Left renal cortex interstitium (tissue), 4 donors: ENCODE measurements at regions not wholly inside any gene's neighbourhood (a gene's known extent, or its start where the extent isn't known, plus 50 kb on each side); places are given as distances from the start of the nearest gene placed in this dataset.
"Not testable (repeated sequence)": the region's sequence is repeated elsewhere in the genome, so short reads cannot be mapped to it uniquely, and the experiment has no call there.

Experiments used
- DNase-seq, 4 donors: peaks; one replicate each; pipeline ENCODE4 v3.0.0-alpha.2; 2013; ENCODE audit warnings: low read depth in 4 of 4, low spot score in 2 of 4, missing footprints in 1 of 4

GRCh38 chr11:22567759-22568158, 57.9 kb downstream of the FANCF start:
- no peak for DNase-seq

GRCh38 chr11:22566293-22566692, 59.3 kb downstream of the FANCF start:
- no peak for DNase-seq

- no peak for DNase-seq
These were observed 64.3 kb downstream of the FANCF start for GRCh38 chr11:22561283-22561682.

GRCh38 chr11:22559416-22559815, 66.2 kb downstream of the FANCF start:
- DNase-seq: no peak

- peak in 1 of 4 donors; percentile 1 for DNase-seq
These were observed 67.0 kb downstream of the FANCF start for GRCh38 chr11:22558664-22559063.

GRCh38 chr11:22556381-22556780, 69.2 kb downstream of the FANCF start:
- no peak for DNase-seq

- no peak for DNase-seq
These were observed 69.7 kb downstream of the FANCF start for GRCh38 chr11:22555881-22556280.

GRCh38 chr11:22554221-22554620, 71.4 kb downstream of the FANCF start:
- DNase-seq: no peak

- DNase-seq: no peak
These were observed 72.7 kb downstream of the FANCF start for GRCh38 chr11:22552885-22553284.

GRCh38 chr11:22546746-22547145, 78.9 kb downstream of the FANCF start:
- DNase-seq: no peak

GRCh38 chr11:22543261-22543660, 82.4 kb downstream of the FANCF start:
- no peak for DNase-seq

- DNase-seq: peak in 1 of 4 donors; percentile 10
These were observed 85.8 kb downstream of the FANCF start for GRCh38 chr11:22539821-22540256.

- DNase-seq: no peak
These were observed 89.6 kb downstream of the FANCF start for GRCh38 chr11:22536071-22536470.

- not testable (repeated sequence) for DNase-seq
These were observed 96.8 kb downstream of the FANCF start for GRCh38 chr11:22528612-22529429.

- DNase-seq: no peak
These were observed 103.4 kb downstream of the FANCF start for GRCh38 chr11:22522225-22522624.

- no peak for DNase-seq
These were observed 104.4 kb downstream of the FANCF start for GRCh38 chr11:22521226-22521625.

- DNase-seq: no peak
These were observed 105.1 kb downstream of the FANCF start for GRCh38 chr11:22520521-22520920.

GRCh38 chr11:22518344-22518743, 107.3 kb downstream of the FANCF start:
- not testable (repeated sequence) for DNase-seq

GRCh38 chr11:22516111-22516510, 109.5 kb downstream of the FANCF start:
- DNase-seq: no peak

GRCh38 chr11:22512457-22512856, 113.2 kb downstream of the FANCF start:
- no peak for DNase-seq

GRCh38 chr11:22510741-22511140, 114.9 kb downstream of the FANCF start:
- DNase-seq: no peak

GRCh38 chr11:22510010-22510409, 115.6 kb downstream of the FANCF start:
- no peak for DNase-seq

GRCh38 chr11:22508665-22509064, 117.0 kb downstream of the FANCF start:
- DNase-seq: no peak
